Right cardiac atrium (tissue), 5 donors: ENCODE measurements at regions not wholly inside any gene's neighbourhood (a gene's known extent, or its start where the extent isn't known, plus 50 kb on each side); places are given as distances from the start of the nearest gene placed in this dataset.

ENCODE experiments used
- ATAC-seq, 2 donors: fragments of 200-7000 bp; cut with Tn5 transposase; one replicate each; pipeline versions ENCODE4 v1.8.0 to v1.9.1; 2020; ENCODE audit warnings: moderate library complexity in 2 of 2, mild to moderate bottlenecking in 1 of 2
- DNase-seq, 3 donors: peaks; one replicate each; pipeline ENCODE4 v3.0.0-alpha.2; 2020
- H3K27ac ChIP-seq: one replicate; pipeline ENCODE4 v1.5.1; 2013; ENCODE audit warnings: mild to moderate bottlenecking, low read length, control low read depth, moderate library complexity
- H3K27me3 ChIP-seq: one replicate; pipeline ENCODE4 v1.6.1; 2013; ENCODE audit not compliant: control insufficient read depth, insufficient read depth
- H3K4me1 ChIP-seq: one replicate; pipeline ENCODE4 v1.6.1; 2013; ENCODE audit warnings: low read length; ENCODE audit not compliant: control insufficient read depth, insufficient read depth
- H3K4me3 ChIP-seq: one replicate; pipeline ENCODE4 v1.5.1; 2013; ENCODE audit warnings: low read length, control low read depth
- H3K9me3 ChIP-seq: one replicate; pipeline ENCODE4 v1.6.1; 2013; ENCODE audit warnings: low read length; ENCODE audit not compliant: control insufficient read depth
- WGBS: extraction: QIAGEN DNeasy Blood & Tissue Kit; methylation state at CpG from one replicate; pipeline ENCODE4 v1.1.7; 2013; 5-methylcytosine and 5-hydroxymethylcytosine counted together
- intact Hi-C, 4 donors: fragments of 100-400 bp; cut with DNase I; formaldehyde crosslinking; loops; one replicate each; pipeline versions ENCODE4 v1.11.0 to v1.14.0; 2022 to 2023
- donor health status: healthy with polysubstance abuse.
- donor health status: DM: no; HTN: yes; CAD: no.
- donor health status: DM: no; HTN: no; CAD: no.
- donor health status: DM: no; HTN: yes; CAD: no; lungs with severe emphysema.
- donor health status: DM: yes; HTN: yes; CAD: no.

DNA sequence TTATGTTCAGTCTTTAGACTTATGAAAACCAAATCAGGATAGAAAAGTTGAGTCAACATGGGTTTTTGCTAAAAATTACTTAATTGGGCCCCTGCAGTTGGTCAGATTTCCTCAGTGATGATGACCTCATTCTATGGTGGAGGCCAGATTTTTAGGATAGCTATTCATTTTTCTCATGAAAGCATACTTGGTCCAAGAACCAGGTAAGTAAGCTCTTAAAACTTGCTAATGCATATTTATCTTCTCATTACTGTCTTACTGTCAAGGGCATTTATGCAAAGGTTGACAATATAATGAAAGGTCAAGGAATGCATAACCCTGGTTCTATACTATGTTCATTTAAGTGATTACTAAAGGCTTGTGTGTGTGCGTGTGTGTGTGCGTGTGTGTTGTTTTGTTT is 650.6 kb downstream of the SATB2 start:
- Histone ChIP-seq H3K4me3 (no peak overlapping the region), H3K9me3 (no peaks in the 10 kb centered on the region), H3K27me3 (no peaks in the 10 kb centered on the region), H3K4me1 (no peaks in the 10 kb centered on the region), H3K27ac (no peak overlapping the region)
- WGBS: 71% methylated on average over 2 of the region's 2 CpGs
- intact Hi-C loops: no loop called here
- DNase-seq: no peak
- no peak for ATAC-seq

- Histone ChIP-seq H3K4me3 (no peak overlapping the region), H3K27ac (no peak overlapping the region), H3K4me1 (no peaks in the 10 kb centered on the region), H3K27me3 (no peaks in the 10 kb centered on the region), H3K9me3 (no peaks in the 10 kb centered on the region)
- WGBS: 90% methylated on average over 2 of the region's 2 CpGs
- ATAC-seq (no peak), DNase-seq (no peak)
- intact Hi-C loops: no loop called here
Observed at GRCh38 chr2:198795419-198795818, 662.3 kb downstream of the SATB2 start.

- no peak for DNase-seq
- ATAC-seq: no peak
- intact Hi-C loops: no loop called here
- no peaks in the 10 kb centered on the region for H3K27me3 ChIP-seq
- H3K4me3 ChIP-seq: no peak overlapping the region
- no peaks in the 10 kb centered on the region for H3K4me1 ChIP-seq
- whole genome bisulfite sequencing: 0% methylated on average over 1 of the region's 1 CpG
- H3K27ac ChIP-seq: no peak overlapping the region
- no peaks in the 10 kb centered on the region for H3K9me3 ChIP-seq
Observed at GRCh38 chr2:198791623-198792022, 666.1 kb downstream of the SATB2 start.

- intact Hi-C loops: no loop called here
- no peaks in the 10 kb centered on the region for H3K27me3 ChIP-seq
- WGBS: 16% methylated on average over 2 of the region's 2 CpGs
- H3K9me3 ChIP-seq: no peaks in the 10 kb centered on the region
- ATAC-seq (no peak), DNase-seq (no peak)
- no peak overlapping the region for H3K4me3 ChIP-seq
- no peaks in the 10 kb centered on the region for H3K4me1 ChIP-seq
- H3K27ac ChIP-seq: no peak overlapping the region
Observed at GRCh38 chr2:198788676-198789075, 669.1 kb downstream of the SATB2 start.

- Histone ChIP-seq H3K27ac (no peak overlapping the region), H3K4me1 (no peaks in the 10 kb centered on the region), H3K9me3 (no peaks in the 10 kb centered on the region), H3K27me3 (no peaks in the 10 kb centered on the region), H3K4me3 (no peak overlapping the region)
- DNase-seq (no peak), ATAC-seq (no peak)
- WGBS: 80% methylated on average over 3 of the region's 3 CpGs
- intact Hi-C loops: no loop called here
Observed at GRCh38 chr2:198782734-198783133, 675.0 kb downstream of the SATB2 start.

- no peak overlapping the region for H3K4me3 ChIP-seq
- no peak for ATAC-seq
- DNase-seq: no peak
- H3K4me1 ChIP-seq: no peaks in the 10 kb centered on the region
- H3K27me3 ChIP-seq: no peaks in the 10 kb centered on the region
- H3K9me3 ChIP-seq: no peaks in the 10 kb centered on the region
- WGBS: 73% methylated on average over 6 of the region's 6 CpGs
- intact Hi-C loops: no loop called here
- no peak overlapping the region for H3K27ac ChIP-seq
Observed at GRCh38 chr2:198776616-198777406, 680.9 kb downstream of the SATB2 start.

DNA sequence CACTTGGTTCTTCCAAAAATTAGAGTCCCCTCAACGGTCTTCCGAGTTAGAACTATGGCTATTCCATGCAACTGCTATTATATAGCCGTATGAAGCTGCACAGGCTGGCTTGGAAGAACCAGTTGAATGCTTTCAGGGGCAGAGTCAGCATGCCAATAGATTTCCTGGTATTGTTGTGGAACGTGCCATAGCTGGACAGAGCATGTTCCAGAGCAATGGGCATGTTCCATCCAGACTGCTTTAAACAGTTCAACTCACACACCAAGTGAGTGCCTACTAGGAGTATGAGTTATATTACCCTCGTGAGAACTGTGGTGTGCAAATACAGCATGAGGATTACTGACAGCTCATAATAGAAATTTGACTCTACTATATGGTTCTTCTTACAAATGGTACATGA is 682.0 kb downstream of the SATB2 start:
- Histone ChIP-seq H3K27me3 (no peaks in the 10 kb centered on the region), H3K4me1 (no peaks in the 10 kb centered on the region), H3K27ac (no peak overlapping the region), H3K9me3 (no peaks in the 10 kb centered on the region), H3K4me3 (no peak overlapping the region)
- DNase-seq (no peak), ATAC-seq (no peak)
- intact Hi-C loops: no loop called here
- WGBS: 63% methylated on average over 5 of the region's 5 CpGs

GRCh38 chr2:198774576-198774975 is 683.2 kb downstream of the SATB2 start:
- WGBS: 73% methylated on average over 2 of the region's 2 CpGs
- Histone ChIP-seq H3K9me3 (no peaks in the 10 kb centered on the region), H3K4me3 (no peak overlapping the region), H3K27ac (no peak overlapping the region), H3K27me3 (no peaks in the 10 kb centered on the region), H3K4me1 (no peaks in the 10 kb centered on the region)
- ATAC-seq (no peak), DNase-seq (no peak)
- intact Hi-C loops: no loop called here

- ATAC-seq: no peak
- WGBS: 66% methylated on average over 5 of the region's 5 CpGs
- Histone ChIP-seq H3K9me3 (no peaks in the 10 kb centered on the region), H3K27me3 (no peaks in the 10 kb centered on the region), H3K27ac (no peak overlapping the region), H3K4me3 (no peak overlapping the region), H3K4me1 (no peaks in the 10 kb centered on the region)
- intact Hi-C loops: no loop called here
- DNase-seq: no peak
Observed at GRCh38 chr2:198767694-198768093, 690.0 kb downstream of the SATB2 start.

DNA sequence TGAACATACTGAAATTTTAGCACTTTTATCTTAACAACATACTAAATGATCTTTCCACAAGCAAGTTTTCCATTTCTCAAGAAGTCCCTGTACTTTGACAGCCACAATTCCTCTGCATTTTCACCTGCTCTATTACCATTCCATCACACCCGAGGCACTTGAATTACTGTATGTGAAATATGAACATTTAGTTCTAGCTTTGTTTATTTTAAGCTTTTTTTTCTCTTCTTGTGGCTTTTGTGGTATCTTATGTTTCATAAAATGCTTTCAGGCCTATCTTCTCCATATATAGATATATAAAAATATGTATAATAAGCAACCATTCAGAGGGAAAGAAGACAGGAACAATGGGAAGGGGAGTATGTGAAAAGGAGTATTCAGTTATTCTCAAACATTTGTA is 693.9 kb downstream of the SATB2 start:
- 56% methylated on average over 1 of the region's 1 CpG for WGBS
- intact Hi-C loops: no loop called here
- no peak for ATAC-seq

GRCh38 chr2:198762441-198762840 is 695.3 kb downstream of the SATB2 start:
- ATAC-seq (no peak), DNase-seq (peak in 1 of 3 donors; percentile 14)
- Histone ChIP-seq H3K4me1 (no peaks in the 10 kb centered on the region), H3K27me3 (no peaks in the 10 kb centered on the region), H3K4me3 (no peak overlapping the region), H3K9me3 (no peaks in the 10 kb centered on the region), H3K27ac (no peak overlapping the region)
- WGBS: 61% methylated on average over 3 of the region's 3 CpGs
- intact Hi-C loops: no loop called here

More for the DNA sequence above, 693.9 kb downstream of the SATB2 start:
- no peak overlapping the region for H3K27ac ChIP-seq
- no peaks in the 10 kb centered on the region for H3K4me1 ChIP-seq
- no peak overlapping the region for H3K4me3 ChIP-seq
- H3K9me3 ChIP-seq: no peaks in the 10 kb centered on the region
- no peaks in the 10 kb centered on the region for H3K27me3 ChIP-seq
- no peak for DNase-seq

GRCh38 chr2:198757069-198757468 is 700.7 kb downstream of the SATB2 start:
- Histone ChIP-seq H3K4me3 (no peak overlapping the region), H3K9me3 (no peaks in the 10 kb centered on the region), H3K27me3 (no peaks in the 10 kb centered on the region), H3K27ac (no peak overlapping the region), H3K4me1 (no peaks in the 10 kb centered on the region)
- no peak for DNase-seq
- ATAC-seq: no peak
- WGBS: 71% methylated on average over 3 of the region's 3 CpGs
- intact Hi-C loops: no loop called here
